ENCODE measurements at regions not wholly inside any gene's neighbourhood (a gene's known extent, or its start where the extent isn't known, plus 50 kb on each side); places are given as distances from the start of the nearest gene placed in this dataset.

DNA sequence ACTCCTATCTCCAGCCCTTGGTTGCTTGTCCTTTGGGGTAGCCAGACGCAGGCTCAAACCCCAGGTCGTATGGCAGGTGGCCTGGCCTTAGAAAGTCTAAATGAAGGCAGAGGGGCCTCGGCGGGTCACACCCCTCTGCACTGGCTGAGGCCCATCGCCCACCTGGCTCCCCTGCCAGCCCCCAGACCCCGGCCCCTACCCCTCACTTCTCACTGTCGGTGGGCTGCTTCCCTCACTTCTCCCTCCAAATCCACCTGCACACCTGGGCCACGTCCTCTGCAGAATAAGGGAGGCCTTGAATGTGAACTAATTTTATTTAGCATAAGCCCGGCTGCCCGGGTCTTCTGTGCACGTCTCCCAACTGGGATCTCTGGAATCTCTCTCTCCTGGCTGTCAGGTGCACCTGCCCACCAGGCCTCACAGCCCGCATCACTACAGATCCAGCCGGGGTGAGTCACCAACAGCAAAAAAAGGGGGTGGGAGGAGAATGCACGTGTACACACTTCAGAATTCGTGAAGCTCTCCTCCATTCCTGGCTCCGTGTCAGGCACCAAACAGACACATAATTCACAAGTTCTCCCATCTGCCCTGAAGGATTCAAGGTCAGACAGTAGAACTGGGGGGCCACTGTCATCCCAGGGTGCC lies 107.5 kb upstream of the SIM2 start:
- DNase-seq: no peak
- Histone ChIP-seq H3K4me1 (ENCODE audit: control insufficient read depth, insufficient read depth, low read length) (no peaks in the 10 kb centered on the region), H3K4me3 (ENCODE audit: low read length) (no peak overlapping the region), H3K27ac (ENCODE audit: low read length) (no peak overlapping the region), H3K9me3 (replicated peaks; ENCODE audit: control insufficient read depth, low read depth, low read length) (no peaks in the 10 kb centered on the region), H3K36me3 (ENCODE audit: control insufficient read depth, insufficient read depth, low read length) (no peaks in the 10 kb centered on the region), H3K27me3 (ENCODE audit: control insufficient read depth, insufficient read depth, low read length) (no peaks in the 10 kb centered on the region)
- WGBS (ENCODE audit: insufficient coverage): 20% methylated on average over 2 of the region's 16 CpGs

DNA sequence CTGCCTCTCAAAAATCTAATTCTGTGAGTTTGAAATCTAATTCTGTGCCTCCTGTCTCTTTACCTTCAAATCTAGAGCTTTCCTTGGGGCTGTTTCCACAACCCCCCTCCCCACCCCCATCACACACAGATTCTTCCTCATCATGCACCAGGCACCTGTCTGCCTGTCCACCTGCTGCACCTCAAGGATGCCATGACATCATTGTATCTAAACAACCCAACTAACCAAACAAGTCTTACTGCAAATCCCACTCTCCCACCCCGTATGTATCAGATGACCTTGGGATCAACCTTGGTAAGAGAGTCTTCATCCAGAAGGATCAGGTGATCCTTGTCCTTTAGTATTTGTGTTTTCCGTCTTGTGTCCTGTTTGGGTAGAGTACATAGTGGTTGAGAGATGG lies 102.7 kb upstream of the SIM2 start:
- Histone ChIP-seq H3K4me3 (ENCODE audit: low read length) (no peak overlapping the region), H3K36me3 (ENCODE audit: control insufficient read depth, insufficient read depth, low read length) (no peaks in the 10 kb centered on the region), H3K9me3 (replicated peaks; ENCODE audit: control insufficient read depth, low read depth, low read length) (peaks cover 6% of the 10 kb centered on the region), H3K4me1 (ENCODE audit: control insufficient read depth, insufficient read depth, low read length) (no peaks in the 10 kb centered on the region), H3K27me3 (ENCODE audit: control insufficient read depth, insufficient read depth, low read length) (no peaks in the 10 kb centered on the region), H3K27ac (ENCODE audit: low read length) (no peak overlapping the region)
- DNase-seq: no peak
- WGBS (ENCODE audit: insufficient coverage): no CpG with 5 or more reads among the region's 2 CpGs

- Histone ChIP-seq H3K4me3 (ENCODE audit: low read length) (no peak overlapping the region), H3K27ac (ENCODE audit: low read length) (no peak overlapping the region), H3K36me3 (ENCODE audit: control insufficient read depth, insufficient read depth, low read length) (no peaks in the 10 kb centered on the region), H3K4me1 (ENCODE audit: control insufficient read depth, insufficient read depth, low read length) (peaks cover 3% of the 10 kb centered on the region), H3K9me3 (replicated peaks; ENCODE audit: control insufficient read depth, low read depth, low read length) (peaks cover 6% of the 10 kb centered on the region), H3K27me3 (ENCODE audit: control insufficient read depth, insufficient read depth, low read length) (peaks cover 3% of the 10 kb centered on the region)
- WGBS (ENCODE audit: insufficient coverage): 29% methylated on average over 1 of the region's 3 CpGs
- DNase-seq: no peak
Measured at GRCh38 chr21:36601362-36601761, 97.6 kb upstream of the SIM2 start.

DNA sequence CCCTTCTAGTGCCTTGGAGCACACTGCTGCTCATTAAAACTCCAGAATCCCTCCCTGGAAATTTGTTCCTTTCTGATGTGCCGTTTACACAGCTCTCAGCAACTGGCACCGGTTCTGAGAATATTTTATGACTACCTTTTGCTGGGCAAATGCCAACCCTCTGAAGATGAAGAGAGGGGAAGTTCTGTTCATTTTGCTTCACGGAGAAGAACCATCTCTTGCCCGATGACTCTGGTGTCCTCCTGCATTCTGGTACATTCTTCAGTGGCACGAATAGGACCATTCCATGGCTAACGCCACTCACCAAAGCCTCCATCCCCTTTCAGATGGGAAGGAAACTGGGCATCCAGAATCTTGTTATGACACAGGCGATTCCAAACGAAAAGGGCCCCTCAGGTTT lies 96.2 kb upstream of the SIM2 start:
- no peak overlapping the region for H3K27ac ChIP-seq (ENCODE audit: low read length)
- H3K9me3 ChIP-seq (replicated peaks; ENCODE audit: control insufficient read depth, low read depth, low read length): peaks cover 6% of the 10 kb centered on the region
- H3K4me1 ChIP-seq (ENCODE audit: control insufficient read depth, insufficient read depth, low read length): peaks cover 3% of the 10 kb centered on the region
- no peak overlapping the region for H3K4me3 ChIP-seq (ENCODE audit: low read length)
- H3K36me3 ChIP-seq (ENCODE audit: control insufficient read depth, insufficient read depth, low read length): no peaks in the 10 kb centered on the region
- DNase-seq: no peak
- peaks cover 3% of the 10 kb centered on the region for H3K27me3 ChIP-seq (ENCODE audit: control insufficient read depth, insufficient read depth, low read length)
- 70% methylated on average over 4 of the region's 8 CpGs for WGBS (ENCODE audit: insufficient coverage)

DNA sequence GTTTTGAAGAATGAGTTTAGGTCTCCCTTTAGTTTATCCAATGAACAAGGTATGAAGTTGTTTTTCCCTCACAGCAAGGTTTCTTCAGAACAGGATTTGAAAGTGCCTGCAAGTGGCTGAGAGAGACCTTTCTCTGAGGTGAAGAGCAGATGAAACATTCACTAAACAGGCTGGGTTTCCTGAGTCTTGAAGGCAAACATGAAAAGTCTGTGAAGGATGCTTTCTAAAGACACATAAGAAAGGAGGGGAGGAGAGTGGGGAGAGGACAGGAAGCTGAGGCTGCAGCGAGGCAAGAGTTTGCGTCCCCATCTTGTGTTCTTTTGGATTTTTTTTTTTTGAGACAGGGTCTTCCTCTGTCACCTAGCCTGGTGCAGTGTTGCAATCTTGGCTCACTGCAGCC lies 95.7 kb upstream of the SIM2 start:
- WGBS (ENCODE audit: insufficient coverage): 50% methylated on average over 1 of the region's 2 CpGs
- Histone ChIP-seq H3K36me3 (ENCODE audit: control insufficient read depth, insufficient read depth, low read length) (no peaks in the 10 kb centered on the region), H3K9me3 (replicated peaks; ENCODE audit: control insufficient read depth, low read depth, low read length) (peaks cover 6% of the 10 kb centered on the region), H3K4me3 (ENCODE audit: low read length) (no peak overlapping the region), H3K4me1 (ENCODE audit: control insufficient read depth, insufficient read depth, low read length) (peaks cover 3% of the 10 kb centered on the region), H3K27me3 (ENCODE audit: control insufficient read depth, insufficient read depth, low read length) (peaks cover 3% of the 10 kb centered on the region), H3K27ac (ENCODE audit: low read length) (no peak overlapping the region)
- no peak for DNase-seq

DNA sequence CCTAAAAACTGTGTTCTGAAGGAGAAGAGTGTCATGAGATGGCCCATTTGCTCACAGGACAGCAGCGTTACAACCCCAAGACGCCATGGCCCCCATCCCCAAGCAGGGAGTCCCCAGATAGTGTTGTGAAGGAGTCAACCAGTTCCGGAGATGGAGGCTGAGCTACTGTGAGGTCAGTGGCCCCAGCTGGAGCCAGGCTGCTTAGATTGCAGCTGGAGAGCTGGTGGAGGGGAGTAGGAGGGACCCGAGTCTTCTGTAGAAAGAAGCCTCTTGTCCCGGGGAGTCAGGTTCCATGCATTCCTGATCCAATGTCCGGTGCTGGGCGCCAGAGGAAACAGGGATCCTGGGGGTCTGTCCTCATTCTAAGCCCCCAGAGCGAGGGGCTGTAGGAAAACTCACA lies 93.5 kb upstream of the SIM2 start:
- no peak overlapping the region for H3K27ac ChIP-seq (ENCODE audit: low read length)
- H3K4me3 ChIP-seq (ENCODE audit: low read length): no peak overlapping the region
- no peaks in the 10 kb centered on the region for H3K36me3 ChIP-seq (ENCODE audit: control insufficient read depth, insufficient read depth, low read length)
- peaks cover 2% of the 10 kb centered on the region for H3K9me3 ChIP-seq (replicated peaks; ENCODE audit: control insufficient read depth, low read depth, low read length)
- H3K4me1 ChIP-seq (ENCODE audit: control insufficient read depth, insufficient read depth, low read length): peaks cover 3% of the 10 kb centered on the region
- no peak for DNase-seq
- WGBS (ENCODE audit: insufficient coverage): 51% methylated on average over 8 of the region's 8 CpGs
- peaks cover 3% of the 10 kb centered on the region for H3K27me3 ChIP-seq (ENCODE audit: control insufficient read depth, insufficient read depth, low read length)

DNA sequence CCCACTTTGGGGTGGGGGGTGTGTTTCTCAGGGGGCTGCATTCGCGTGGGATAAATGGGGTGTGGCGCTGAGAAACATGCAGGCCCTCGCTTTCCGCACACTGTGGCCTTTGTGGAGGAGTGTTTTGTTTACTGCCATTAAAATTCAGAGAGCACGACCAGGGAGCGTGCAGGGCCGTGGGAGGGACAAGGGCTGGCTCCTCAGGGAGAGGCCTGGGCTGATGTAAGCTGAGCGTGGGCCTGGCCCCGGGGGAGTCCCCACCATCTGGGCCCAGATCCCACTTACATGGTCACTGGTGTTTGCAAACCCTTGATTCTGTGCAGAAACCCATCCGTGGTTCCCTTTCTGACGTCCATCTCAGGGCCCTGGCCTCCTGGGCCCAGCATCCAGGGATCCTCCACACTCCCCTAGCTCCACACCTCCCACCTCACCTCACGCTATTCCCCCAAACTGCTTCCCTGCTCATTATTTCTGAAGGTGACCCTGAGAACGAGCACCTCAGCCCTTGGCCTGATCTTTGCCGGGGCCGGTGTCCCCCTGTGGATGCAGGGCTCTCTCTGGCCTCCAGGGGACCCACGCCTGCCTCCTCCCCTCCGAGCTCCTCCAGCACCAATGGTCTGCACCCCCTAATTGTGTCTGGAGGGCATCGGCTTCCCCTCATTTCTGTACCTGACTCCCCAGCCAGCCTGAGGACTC lies 92.5 kb upstream of the SIM2 start:
- Histone ChIP-seq H3K36me3 (ENCODE audit: control insufficient read depth, insufficient read depth, low read length) (no peaks in the 10 kb centered on the region), H3K27ac (ENCODE audit: low read length) (no peak overlapping the region), H3K27me3 (ENCODE audit: control insufficient read depth, insufficient read depth, low read length) (peaks cover 3% of the 10 kb centered on the region), H3K4me3 (ENCODE audit: low read length) (no peak overlapping the region), H3K4me1 (ENCODE audit: control insufficient read depth, insufficient read depth, low read length) (peaks cover 3% of the 10 kb centered on the region), H3K9me3 (replicated peaks; ENCODE audit: control insufficient read depth, low read depth, low read length) (peaks cover 2% of the 10 kb centered on the region)
- DNase-seq: no peak
- whole genome bisulfite sequencing (ENCODE audit: insufficient coverage): 54% methylated on average over 12 of the region's 19 CpGs

DNA sequence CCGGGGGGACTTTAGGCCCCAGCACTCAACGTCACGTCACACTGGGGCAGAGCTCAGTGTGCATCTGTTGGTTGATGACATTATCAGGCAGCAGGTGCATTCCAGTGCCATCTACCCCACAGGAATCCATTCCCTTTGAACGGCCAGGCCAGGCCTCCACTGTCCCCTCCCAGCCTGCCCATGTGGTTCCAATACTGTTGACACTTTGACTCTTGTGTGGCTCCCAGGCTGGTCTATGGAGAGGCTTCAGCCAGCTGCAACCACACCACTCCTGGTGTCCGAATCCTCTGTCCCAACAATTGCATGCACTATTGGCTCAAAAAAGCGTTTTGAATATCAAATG lies 92.0 kb upstream of the SIM2 start:
- Histone ChIP-seq H3K27me3 (ENCODE audit: control insufficient read depth, insufficient read depth, low read length) (peaks cover 3% of the 10 kb centered on the region), H3K4me1 (ENCODE audit: control insufficient read depth, insufficient read depth, low read length) (peaks cover 3% of the 10 kb centered on the region), H3K4me3 (ENCODE audit: low read length) (no peak overlapping the region), H3K27ac (ENCODE audit: low read length) (no peak overlapping the region), H3K9me3 (replicated peaks; ENCODE audit: control insufficient read depth, low read depth, low read length) (peaks cover 2% of the 10 kb centered on the region), H3K36me3 (ENCODE audit: control insufficient read depth, insufficient read depth, low read length) (no peaks in the 10 kb centered on the region)
- DNase-seq: peak; percentile 14
- whole genome bisulfite sequencing (ENCODE audit: insufficient coverage): 72% methylated on average over 6 of the region's 6 CpGs

DNA sequence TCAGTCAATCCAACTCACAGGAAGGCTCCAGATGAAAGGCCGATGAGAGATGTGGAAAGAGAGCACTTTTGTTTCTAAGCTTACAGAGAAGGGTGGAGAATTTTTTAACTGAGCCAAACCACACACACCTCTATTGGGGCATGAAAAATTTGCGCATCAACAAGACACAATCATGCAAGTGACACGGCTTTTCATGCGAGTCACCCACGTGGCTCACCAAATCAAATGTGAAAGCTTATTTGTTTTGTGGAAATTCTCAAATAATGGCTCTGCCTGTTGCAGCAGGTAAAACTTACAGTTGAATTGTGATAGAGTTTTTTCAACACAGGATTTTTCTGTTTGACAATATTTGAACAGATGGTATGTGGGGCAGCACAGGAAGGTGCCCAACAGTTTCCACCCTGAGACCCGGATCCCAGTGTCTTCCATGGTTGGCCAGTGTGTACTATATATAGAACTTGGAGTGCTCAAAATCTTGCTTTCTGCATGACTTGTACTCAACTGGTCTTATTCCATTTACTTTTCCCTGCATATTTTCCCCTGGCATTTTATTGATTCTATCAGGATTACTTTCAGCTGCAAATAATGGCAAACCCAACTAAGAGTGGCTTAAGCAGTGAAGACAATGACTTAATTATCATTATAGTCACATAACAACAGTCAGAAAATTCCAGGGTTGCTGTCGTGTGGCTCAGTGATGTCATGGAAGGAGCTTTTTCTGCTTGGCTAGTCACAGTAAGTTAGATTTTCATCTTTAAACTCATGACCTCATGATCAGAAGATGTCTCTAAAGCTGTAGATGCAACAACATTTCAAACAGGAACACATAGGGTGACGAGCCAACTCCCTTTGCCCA lies 90.6 kb upstream of the SIM2 start:
- Histone ChIP-seq H3K27me3 (ENCODE audit: control insufficient read depth, insufficient read depth, low read length) (peaks cover 10% of the 10 kb centered on the region), H3K4me3 (ENCODE audit: low read length) (no peak overlapping the region), H3K4me1 (ENCODE audit: control insufficient read depth, insufficient read depth, low read length) (peaks cover 3% of the 10 kb centered on the region), H3K27ac (ENCODE audit: low read length) (no peak overlapping the region), H3K36me3 (ENCODE audit: control insufficient read depth, insufficient read depth, low read length) (no peaks in the 10 kb centered on the region), H3K9me3 (replicated peaks; ENCODE audit: control insufficient read depth, low read depth, low read length) (peaks cover 2% of the 10 kb centered on the region)
- WGBS (ENCODE audit: insufficient coverage): 88% methylated on average over 3 of the region's 8 CpGs
- DNase-seq: no peak

DNA sequence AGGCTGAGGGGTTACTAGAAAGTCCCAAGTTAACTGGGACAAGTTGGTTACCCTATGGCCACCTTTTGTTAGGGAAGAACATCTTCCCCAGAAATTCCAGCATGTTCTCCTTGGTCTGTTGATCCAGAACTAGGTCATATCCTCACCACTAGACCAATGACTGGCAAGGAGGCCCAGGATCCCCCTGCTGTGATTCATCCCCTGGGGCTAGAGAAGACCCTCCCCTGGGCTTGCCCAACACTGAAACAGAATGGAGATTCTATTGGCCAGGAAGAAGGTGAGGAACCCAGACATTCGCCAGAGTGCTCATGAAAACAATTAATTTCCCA lies 90.1 kb upstream of the SIM2 start:
- Histone ChIP-seq H3K27me3 (ENCODE audit: control insufficient read depth, insufficient read depth, low read length) (peaks cover 11% of the 10 kb centered on the region), H3K27ac (ENCODE audit: low read length) (no peak overlapping the region), H3K36me3 (ENCODE audit: control insufficient read depth, insufficient read depth, low read length) (no peaks in the 10 kb centered on the region), H3K9me3 (replicated peaks; ENCODE audit: control insufficient read depth, low read depth, low read length) (peaks cover 2% of the 10 kb centered on the region), H3K4me1 (ENCODE audit: control insufficient read depth, insufficient read depth, low read length) (peaks cover 3% of the 10 kb centered on the region), H3K4me3 (ENCODE audit: low read length) (no peak overlapping the region)
- no CpG with 5 or more reads among the region's 1 CpG for WGBS (ENCODE audit: insufficient coverage)
- DNase-seq: no peak
